Cerebellar cortex (tissue), 1 donor: ENCODE measurements at regions not wholly inside any gene's neighbourhood (a gene's known extent, or its start where the extent isn't known, plus 50 kb on each side); places are given as distances from the start of the nearest gene placed in this dataset.
"Not testable (repeated sequence)": the region's sequence is repeated elsewhere in the genome, so short reads cannot be mapped to it uniquely, and the experiment has no call there.

Experiments used
- DNase-seq: peaks from one replicate; pipeline ENCODE4 v3.0.0-alpha.2; 2015; ENCODE audit warnings: low spot score

DNA sequence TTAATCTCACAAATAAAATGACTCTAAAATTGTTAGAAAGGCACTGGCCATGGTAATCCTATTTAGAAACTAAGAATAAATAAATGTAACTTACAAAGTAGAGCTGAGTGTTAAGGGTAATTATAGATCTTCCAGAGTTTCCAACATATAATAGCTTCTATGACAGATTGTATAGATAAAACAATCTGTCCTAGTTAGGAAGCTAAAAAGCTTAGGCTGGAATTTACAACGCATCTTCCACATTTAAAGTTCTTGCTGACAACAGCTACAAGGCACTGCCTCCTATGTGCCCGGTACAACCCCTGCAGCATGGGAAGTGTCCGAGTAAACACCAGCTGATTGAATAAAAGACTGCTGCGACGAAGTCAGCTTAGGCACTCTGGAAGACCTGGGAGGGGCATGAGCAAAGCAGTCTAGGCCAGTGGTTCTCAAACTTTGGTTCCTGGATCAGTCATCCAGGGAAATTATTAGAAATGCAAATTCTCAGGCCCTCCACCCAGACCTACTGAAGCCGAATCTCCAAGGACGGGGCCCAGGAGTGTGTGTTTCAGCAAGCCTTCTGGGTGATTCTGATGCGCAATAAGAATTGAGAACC, 635.6 kb upstream of the TBX3 start:
- no peak for DNase-seq

- no peak for DNase-seq
Observed at GRCh38 chr12:115313929-115314328, 630.0 kb upstream of the TBX3 start.

DNA sequence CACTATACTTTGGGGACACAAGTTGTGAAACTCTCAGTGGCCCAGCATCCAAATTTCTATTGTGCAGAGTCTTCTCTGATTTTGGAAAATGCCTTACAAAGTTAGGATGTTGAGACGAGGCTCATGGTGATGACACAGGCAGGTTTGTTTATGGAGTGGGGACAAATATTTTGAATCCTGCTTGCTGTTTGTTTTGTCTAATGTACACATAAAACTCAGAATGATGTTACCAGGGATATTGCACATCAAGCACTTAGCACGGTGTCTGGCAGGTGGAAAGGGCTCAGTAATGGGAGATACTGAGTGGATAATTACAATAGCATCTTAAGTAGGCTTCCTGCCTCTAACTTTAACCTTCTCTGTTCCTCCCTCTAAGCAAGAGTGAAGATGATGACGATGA, 628.9 kb upstream of the TBX3 start:
- DNase-seq, result no peak

GRCh38 chr12:115311875-115312274, 627.9 kb upstream of the TBX3 start:
- no peak for DNase-seq

GRCh38 chr12:115308918-115309317, 624.9 kb upstream of the TBX3 start:
- DNase-seq, result no peak

DNA sequence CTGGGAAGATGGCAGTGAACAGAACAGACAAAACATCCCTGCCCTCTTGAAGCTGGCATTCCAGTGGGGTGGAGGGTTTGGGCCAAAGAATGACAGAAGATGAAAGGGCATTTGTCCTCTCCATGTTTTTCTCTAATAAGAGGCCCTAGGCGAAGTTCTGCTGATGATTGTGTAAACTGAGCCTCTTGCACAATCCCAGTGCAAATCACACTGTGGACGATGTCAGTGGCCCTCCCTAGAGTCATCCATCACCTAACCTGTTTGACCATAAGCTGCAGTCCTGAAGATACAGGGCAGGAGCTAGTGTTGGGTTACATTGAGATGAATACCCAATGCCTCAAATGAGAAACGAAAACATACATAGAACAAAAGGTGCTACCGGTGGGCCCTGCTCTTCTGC, 622.4 kb upstream of the TBX3 start:
- DNase-seq, result no peak

DNA sequence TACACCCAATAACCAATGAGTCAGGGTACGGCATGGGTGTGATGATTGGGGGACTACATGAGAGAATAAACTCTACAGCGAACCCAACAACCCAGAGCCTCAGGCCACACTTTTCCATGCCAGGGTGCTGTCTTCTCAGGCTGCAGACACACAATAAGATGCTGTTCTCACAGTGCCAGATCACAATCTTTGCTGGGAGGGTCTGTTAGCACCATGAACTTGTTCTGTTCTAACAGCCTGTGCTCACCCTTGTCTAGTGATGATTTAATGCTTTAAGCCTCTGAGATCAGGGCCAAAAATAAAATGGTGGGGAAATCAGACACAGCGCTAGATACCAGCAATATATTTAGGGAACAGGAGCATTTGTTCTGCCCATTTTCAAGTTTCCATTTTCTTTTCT, 621.9 kb upstream of the TBX3 start:
- DNase-seq, result no peak

DNA sequence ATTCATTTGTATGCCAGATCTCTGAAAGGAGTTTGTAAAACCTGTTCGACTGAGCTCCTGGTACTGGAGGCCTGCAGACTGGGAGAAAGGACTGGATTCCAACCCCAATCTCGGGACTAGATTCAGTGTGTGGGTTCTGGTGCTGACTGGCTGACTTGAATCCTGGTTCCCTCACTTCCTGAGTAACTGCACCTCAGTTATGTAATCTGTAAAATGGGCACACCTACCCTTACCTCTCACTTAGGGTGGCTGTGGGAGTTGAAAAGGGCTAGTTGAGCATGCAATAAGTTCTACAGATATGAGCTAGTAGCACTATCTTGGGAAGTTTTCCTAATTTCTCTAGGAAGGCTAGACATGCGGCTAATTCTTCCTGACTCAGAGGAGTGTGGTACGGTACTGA, 621.3 kb upstream of the TBX3 start:
- DNase-seq, result no peak

DNA sequence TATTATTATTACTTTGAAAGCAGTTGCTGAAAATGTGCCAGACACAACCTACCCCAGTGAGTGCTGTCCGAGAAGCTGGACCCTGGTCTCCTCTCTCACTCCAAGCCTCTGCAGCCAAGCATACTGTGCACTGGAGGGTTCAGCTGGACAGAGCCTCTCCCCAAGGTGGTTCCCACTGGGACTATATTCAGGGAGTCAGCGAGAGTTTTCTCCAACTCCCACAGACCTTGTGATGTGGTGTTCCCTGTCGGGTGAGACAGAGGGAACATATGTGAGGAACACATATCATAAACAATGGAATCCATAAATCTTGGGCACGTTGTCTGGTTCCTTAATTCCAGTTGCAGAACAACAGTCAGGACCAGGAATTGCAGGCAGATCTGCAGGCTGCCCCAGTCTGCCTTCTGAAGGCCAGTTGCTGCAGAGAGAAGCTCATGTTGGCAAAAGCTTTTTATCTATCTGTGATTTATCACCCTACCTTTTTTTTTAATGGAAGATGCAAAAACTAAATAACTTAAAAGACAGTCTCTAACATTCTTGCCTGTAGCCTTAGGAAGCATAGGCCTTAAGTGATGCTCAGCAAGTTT, 619.8 kb upstream of the TBX3 start:
- no peak for DNase-seq

DNA sequence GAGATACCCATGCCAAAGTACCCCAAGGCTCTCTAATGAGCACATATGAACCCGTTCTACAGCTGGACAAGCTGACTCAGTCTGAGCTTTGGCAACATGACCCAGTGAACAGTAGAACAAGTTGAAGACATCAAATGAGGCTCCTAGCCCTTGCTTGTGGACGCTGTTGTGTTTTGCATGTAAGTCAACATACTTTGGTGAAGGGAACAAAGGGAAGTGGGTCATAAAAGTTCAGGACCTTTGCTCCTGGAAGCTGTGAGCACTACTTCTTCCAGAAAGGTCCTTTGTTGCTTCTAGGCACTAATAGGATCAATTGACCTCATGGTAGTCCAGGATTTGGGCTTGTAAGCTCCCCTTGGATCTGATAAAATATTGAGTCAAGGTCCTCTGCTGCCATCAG, 613.5 kb upstream of the TBX3 start:
- no peak for DNase-seq

GRCh38 chr12:115296613-115297198, 612.7 kb upstream of the TBX3 start:
- no peak for DNase-seq

DNA sequence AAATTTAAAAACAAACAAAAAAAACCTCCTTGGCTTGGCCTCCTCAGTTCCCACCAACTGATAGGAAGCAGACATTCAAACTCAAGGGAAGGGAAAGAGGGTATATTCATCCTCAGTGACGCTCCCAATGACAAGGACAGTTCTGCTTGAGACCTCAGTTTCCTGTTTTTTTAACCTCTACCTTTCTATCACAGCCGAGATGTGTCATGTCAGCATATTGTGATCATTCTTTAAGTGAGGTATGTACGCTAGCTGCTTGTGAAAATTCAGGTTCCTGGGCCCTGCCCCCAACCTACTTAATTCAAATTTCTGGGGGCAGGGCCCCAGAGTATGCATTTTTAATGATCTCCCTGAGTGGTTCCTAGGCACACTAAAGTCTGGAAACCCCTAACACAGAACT, 611.9 kb upstream of the TBX3 start:
- DNase-seq, result no peak

DNA sequence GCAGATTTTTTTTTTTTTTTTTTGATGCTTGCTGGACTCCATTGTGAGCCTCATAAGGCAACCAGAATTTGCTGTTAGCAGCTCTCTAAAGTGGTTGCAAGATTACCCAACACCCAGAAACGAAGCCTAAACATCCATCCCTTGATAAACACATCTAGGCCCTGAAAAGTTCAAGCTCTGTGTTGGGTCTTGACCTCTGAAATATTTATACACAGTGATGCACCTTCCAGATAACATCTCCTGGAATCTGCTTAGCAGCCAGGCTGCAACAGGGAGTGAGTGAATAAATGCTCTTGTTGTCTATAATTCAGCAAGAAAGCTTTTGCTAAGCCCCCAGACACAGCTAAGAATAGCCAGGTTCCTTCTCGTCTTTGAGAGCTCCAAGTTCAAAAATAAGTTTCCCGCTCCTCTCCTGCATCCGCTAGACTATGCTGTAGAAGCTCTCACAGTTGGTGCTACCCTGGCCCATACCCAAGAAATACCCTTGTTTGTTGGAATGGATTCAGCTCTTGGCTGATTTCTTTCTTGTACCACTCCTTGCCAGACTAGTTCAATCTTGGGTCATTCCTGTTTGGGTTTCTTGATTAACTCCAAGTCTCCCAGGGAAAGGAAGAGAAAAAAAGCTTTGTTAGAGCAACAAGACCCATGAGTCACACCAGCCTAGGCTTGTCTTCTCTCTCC, 610.6 kb upstream of the TBX3 start:
- no peak for DNase-seq

GRCh38 chr12:115285429-115285828, 601.5 kb upstream of the TBX3 start:
- DNase-seq, result not testable (repeated sequence)

DNA sequence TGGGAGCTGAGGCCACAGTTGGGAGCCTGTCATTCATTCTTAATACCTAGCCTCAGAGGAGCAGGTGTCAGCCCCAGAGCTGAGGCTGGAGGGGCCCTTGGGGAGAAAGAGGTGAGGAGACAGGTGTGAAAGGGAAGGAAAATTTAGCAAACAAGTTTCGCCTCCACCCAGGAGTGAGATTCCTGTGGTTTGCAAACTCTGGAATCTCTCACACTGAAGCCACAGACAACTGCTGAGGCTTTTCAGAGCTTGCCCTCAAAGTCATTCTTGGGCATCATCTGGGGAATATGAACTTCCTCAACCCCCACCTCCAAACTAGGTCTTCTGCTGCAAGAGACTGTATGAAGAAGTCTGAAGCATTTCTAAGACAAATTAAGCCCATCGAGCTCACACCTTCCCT, 589.5 kb upstream of the TBX3 start:
- DNase-seq, result no peak

GRCh38 chr12:115268451-115268850, 584.5 kb upstream of the TBX3 start:
- DNase-seq, result no peak

DNA sequence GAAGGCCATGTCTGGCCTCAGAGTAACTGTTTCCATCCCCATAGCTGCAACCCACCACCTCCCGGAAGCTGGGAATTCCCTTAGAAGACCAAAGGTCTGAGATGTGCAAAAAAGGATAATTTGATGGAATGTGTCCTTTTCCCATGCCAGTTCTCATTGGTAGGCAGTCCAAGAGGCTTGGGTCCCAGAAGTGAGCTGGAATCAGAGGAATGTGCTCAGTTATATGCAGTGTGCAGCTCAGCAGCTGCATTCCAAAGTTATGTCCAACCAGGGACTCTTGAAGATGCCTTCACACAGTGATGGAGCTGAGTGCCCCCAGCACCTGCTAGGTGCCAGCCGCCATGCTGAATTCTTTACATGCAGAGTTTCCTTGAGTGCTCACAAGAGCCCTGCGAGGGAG, 583.9 kb upstream of the TBX3 start:
- no peak for DNase-seq

GRCh38 chr12:115267464-115267863, 583.5 kb upstream of the TBX3 start:
- DNase-seq, result no peak

GRCh38 chr12:115264605-115265004, 580.6 kb upstream of the TBX3 start:
- DNase-seq, result no peak

- DNase-seq, result no peak
Observed at GRCh38 chr12:115261691-115262398, 577.9 kb upstream of the TBX3 start.

DNA sequence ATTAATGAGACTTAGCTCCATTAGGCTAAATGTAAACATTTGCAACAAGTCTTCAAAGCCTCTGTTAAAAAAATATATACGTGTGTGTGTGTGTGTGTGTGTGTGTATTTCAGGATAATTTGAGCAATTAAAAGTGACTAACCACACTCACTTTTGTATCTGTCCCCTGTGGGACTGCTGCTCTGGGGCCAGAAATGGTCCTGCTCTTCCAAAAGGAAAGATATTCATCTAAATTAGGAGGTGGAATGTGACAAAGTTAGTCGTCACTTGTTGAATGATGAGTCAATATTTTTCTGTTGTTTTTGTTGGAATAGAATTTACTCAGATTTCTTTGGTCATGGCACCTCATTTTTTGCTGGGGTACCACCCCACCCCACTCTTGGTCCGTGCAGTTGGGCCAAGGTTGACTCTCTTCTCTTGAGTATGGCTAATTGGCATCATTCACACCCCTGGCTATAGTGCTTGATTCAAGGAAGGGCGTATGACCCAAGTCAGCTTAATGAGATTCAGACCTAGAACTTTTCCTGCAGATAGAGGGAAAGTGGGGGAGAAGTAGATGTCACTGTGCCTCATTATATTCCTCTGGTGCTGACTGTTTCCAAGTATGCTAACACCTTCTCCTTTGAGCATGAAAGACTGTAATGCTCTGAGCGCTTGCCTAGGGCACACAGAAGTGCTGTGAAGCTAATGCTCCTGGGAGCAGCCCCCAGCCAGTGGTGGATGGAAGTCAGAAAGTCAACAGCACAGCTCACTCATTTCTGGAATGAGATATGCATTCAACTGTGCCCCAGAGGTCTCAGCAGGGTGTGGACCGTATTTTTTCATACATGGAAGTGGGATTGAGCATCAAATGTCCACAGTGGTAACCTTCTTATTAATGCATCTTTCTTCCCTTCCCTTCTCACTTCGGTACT, 577.0 kb upstream of the TBX3 start:
- DNase-seq, result no peak
